HG03045 (cell line): ENCODE measurements at regions not wholly inside any gene's neighbourhood (a gene's known extent, or its start where the extent isn't known, plus 50 kb on each side); places are given as distances from the start of the nearest gene placed in this dataset.

Source experiments
- ATAC-seq: cut with Tn5 transposase; IDR thresholded peaks from one replicate; pipeline ENCODE4 v1.9.1; 2021; ENCODE audit warnings: mild to moderate bottlenecking, moderate library complexity; ENCODE audit not compliant: unreplicated experiment

GRCh38 chr2:18800240-18800971 lies 211.0 kb upstream of the NT5C1B start:
- no peak for ATAC-seq

GRCh38 chr2:18799397-18799796 lies 210.0 kb upstream of the NT5C1B start:
- no peak for ATAC-seq

- ATAC-seq, result no peak
Observed at GRCh38 chr2:18797133-18797845, 207.9 kb upstream of the NT5C1B start.

- no peak for ATAC-seq
Observed at GRCh38 chr2:18795906-18796305, 206.5 kb upstream of the NT5C1B start.

GRCh38 chr2:18792684-18793083 lies 203.3 kb upstream of the NT5C1B start:
- no peak for ATAC-seq

GRCh38 chr2:18792226-18792629 lies 202.9 kb upstream of the NT5C1B start:
- no peak for ATAC-seq

- ATAC-seq, result no peak
Observed at GRCh38 chr2:18791172-18791797, 201.9 kb upstream of the NT5C1B start.

- ATAC-seq, result no peak
Observed at GRCh38 chr2:18790509-18791171, 201.3 kb upstream of the NT5C1B start.

GRCh38 chr2:18788592-18788991 lies 199.2 kb upstream of the NT5C1B start:
- ATAC-seq, result no peak

GRCh38 chr2:18787726-18788125 lies 198.4 kb upstream of the NT5C1B start:
- ATAC-seq, result no peak

GRCh38 chr2:18784245-18784644 lies 194.9 kb upstream of the NT5C1B start:
- ATAC-seq, result no peak

GRCh38 chr2:18781541-18782280 lies 192.3 kb upstream of the NT5C1B start:
- no peak for ATAC-seq

- ATAC-seq, result no peak
Observed at GRCh38 chr2:18777250-18777812, 188.0 kb upstream of the NT5C1B start.

- no peak for ATAC-seq
Observed at GRCh38 chr2:18771212-18771611, 181.8 kb upstream of the NT5C1B start.

GRCh38 chr2:18763338-18763737 lies 174.0 kb upstream of the NT5C1B start:
- no peak for ATAC-seq

- ATAC-seq, result no peak
Observed at GRCh38 chr2:18762667-18763066, 173.3 kb upstream of the NT5C1B start.

GRCh38 chr2:18754286-18754685 lies 164.9 kb upstream of the NT5C1B start:
- ATAC-seq, result no peak

GRCh38 chr2:18753722-18754121 lies 164.4 kb upstream of the NT5C1B start:
- no peak for ATAC-seq

- no peak for ATAC-seq
Observed at GRCh38 chr2:18752667-18753422, 163.5 kb upstream of the NT5C1B start.

GRCh38 chr2:18752022-18752493 lies 162.7 kb upstream of the NT5C1B start:
- no peak for ATAC-seq
